KBM-7 (cell line): ENCODE measurements at regions not wholly inside any gene's neighbourhood (a gene's known extent, or its start where the extent isn't known, plus 50 kb on each side); places are given as distances from the start of the nearest gene placed in this dataset.

ENCODE experiments used
- DNase-seq: peaks from one replicate; pipeline ENCODE4 v3.0.0-alpha.2; 2015
- in situ Hi-C: fragments of 300-500 bp; cut with MboI; formaldehyde crosslinking; loops from 2 replicates; pipeline ENCODE4 v1.14.3; 2020; ENCODE audit warnings: low sequenced_read_pairs, low pct_unique_long_range_greater_than_20kb, mixed read lengths

- no peak for DNase-seq
- in situ Hi-C loops: no loop called here
These were observed 49.8 kb upstream of the ADTRP start for GRCh38 chr6:11828262-11828870.
